C4-2B (cell line): ENCODE measurements at regions not wholly inside any gene's neighbourhood (a gene's known extent, or its start where the extent isn't known, plus 50 kb on each side); places are given as distances from the start of the nearest gene placed in this dataset.

Experiments used
- H3K27ac ChIP-seq: fragments of 450-650 bp; 2 replicates; pipeline ENCODE4 v1.5.1; 2017
- ZFX ChIP-seq: fragments of 450-650 bp; IDR thresholded peaks from 2 replicates; pipeline ENCODE4 v1.6.1; 2017
- TF ChIP-seq, protein P1 (sequence below): fragments of 450-650 bp; conservative IDR thresholded peaks from 2 replicates; pipeline ENCODE4 v1.5.1; 2017; ENCODE audit warnings: mild to moderate bottlenecking

DNA sequence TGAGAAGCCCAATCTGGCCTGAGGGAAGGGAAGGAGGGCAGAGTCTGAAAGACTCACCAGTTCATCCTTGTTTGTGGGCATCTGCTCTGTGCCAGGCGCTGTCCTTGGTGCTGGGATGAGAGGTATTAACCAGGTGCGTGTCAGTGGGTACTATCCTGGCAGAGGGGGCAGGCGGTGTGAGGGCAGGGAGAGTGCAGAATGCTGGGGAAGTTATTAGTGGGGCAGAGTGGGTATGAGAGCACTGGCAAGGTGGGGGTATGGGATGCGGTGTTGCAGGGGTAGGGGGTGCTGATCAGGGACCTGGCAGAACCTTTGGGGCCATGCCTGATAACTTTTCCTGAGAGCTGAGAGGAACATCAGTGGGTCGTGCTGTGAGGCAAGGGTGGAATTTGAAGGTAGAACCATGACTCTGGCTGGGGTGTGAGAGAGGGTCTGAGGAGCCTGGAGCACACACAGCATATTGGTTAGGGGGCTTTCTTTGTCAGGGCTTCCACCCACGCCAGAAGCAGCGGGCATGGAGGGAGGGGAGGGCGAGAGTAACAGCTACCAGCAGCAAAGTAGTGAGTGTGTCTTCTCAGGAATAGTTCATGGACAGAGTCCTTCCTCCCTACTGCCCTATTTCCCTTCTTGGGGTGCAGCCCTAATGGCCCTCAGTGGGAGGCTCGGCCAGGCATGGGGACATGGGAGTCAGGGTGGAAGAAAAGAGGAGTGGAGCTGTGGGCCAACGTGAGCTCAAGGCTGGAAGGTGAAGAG is 290.7 kb downstream of the CYP26B1 start:
- TF ChIP-seq, protein P1, sequence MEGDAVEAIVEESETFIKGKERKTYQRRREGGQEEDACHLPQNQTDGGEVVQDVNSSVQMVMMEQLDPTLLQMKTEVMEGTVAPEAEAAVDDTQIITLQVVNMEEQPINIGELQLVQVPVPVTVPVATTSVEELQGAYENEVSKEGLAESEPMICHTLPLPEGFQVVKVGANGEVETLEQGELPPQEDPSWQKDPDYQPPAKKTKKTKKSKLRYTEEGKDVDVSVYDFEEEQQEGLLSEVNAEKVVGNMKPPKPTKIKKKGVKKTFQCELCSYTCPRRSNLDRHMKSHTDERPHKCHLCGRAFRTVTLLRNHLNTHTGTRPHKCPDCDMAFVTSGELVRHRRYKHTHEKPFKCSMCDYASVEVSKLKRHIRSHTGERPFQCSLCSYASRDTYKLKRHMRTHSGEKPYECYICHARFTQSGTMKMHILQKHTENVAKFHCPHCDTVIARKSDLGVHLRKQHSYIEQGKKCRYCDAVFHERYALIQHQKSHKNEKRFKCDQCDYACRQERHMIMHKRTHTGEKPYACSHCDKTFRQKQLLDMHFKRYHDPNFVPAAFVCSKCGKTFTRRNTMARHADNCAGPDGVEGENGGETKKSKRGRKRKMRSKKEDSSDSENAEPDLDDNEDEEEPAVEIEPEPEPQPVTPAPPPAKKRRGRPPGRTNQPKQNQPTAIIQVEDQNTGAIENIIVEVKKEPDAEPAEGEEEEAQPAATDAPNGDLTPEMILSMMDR = no peak
- TF ChIP-seq ZFX = no peak
- H3K27ac ChIP-seq = no peak overlapping the region

DNA sequence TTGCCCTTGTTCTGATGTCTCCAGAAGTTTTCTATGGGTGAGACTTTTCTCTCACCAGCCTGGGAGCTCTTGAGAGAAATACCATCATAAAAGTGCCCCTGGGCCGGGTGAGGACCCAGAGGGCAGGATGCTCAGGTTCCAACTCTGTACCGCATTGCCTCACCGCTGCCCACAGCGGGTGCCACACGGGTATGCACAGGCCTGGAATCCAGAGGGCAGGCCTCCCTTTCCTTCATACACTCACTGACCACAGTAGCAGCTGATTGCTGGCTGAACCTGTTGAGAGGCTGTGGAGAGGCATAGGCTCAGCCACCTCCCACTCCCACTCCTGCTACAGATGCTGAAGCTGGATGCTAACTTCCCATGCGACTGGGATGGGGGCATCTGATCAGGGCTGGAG is 293.8 kb downstream of the CYP26B1 start:
- H3K27ac ChIP-seq = no peak overlapping the region
- no peak for TF ChIP-seq ZFX
- TF ChIP-seq, protein P1 = no peak

DNA sequence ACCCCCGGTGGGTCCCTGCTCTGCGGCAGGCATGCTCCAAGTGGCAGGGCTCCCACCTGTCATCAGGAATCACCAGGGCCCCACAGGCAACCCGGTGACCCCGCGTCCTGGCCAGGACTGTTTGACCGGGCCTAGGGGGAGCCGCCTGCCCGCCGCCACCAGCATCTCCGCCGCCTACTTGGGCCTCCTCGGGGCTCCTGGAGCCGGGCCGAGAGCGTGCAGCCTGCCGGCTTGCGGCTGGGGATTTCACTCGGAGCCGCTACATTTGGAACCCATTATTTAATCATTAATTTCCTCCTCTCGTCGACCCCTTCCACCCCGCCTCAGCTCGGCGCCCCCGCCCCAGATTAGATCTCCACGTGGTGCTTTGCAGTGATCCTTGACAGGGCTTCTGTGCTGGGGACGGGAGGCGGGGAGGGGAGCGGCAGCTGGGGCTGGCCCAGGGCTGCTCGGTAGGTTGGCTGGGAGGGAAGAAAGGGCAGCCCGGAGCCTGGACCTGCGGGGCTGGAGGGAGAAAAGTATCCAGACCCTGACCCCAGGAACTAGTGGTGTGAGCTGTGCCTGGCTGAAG is 295.4 kb downstream of the CYP26B1 start:
- no peak overlapping the region for H3K27ac ChIP-seq
- TF ChIP-seq, protein P1 = no peak
- TF ChIP-seq ZFX = no peak

DNA sequence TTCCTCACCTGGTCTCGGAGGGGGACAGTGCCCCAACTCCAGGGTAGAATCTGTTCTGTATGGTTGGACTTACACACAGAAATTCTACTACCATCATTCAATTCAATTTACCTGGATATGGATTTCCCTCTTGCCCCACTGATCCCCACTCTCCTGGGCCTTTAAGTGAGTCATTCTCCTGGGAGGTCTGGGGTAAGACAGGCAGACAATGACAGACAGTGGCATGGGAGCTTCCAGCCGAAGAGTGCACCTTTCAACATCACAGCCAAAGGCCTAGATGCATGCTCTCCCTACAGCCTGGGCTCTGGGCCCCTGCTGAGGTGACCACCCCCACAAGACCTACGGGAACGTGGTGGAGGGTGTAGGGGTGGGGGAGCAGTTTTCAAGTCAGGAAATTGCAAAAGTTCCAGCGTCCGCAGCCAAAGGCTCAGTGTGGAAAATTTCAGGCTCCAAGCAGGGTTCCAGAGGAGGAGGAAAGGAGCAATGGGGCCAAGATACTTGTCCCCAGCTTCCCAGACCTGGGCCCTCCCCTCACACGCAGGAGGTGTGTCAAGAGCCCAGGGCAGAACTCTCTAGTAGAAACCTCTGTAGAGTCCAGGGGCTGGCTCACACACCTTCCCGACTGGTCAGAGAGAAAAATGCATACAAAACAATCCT is 296.4 kb downstream of the CYP26B1 start:
- TF ChIP-seq ZFX = no peak
- TF ChIP-seq, protein P1 = no peak

DNA sequence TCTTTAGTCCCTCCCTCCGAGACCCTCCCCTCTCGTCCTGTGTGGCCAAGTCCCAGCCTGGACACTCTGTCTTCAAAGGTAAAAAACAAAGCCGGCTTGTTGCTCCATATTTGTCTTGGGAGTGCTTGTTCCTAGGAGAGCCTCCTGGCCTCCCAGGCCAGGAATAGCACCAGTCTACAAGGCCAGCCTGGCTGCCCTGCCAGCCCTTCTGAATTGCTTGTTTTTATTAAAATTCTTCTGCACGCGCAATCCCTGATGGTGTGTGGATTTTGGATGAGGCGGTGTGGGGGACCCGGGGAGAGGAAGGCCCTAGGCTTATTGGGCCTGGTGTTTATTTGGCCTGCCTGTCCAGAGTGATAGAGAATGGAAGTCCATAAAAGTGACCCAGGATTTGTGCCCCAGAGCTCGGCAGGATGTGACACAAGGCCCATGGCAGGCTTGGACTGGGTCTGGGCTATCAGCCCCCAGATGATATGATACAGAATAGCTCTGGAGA is 297.3 kb downstream of the CYP26B1 start:
- H3K27ac ChIP-seq = no peak overlapping the region
- TF ChIP-seq, protein P1 = no peak
- TF ChIP-seq ZFX = no peak

More for the DNA sequence above, 296.4 kb downstream of the CYP26B1 start:
- H3K27ac ChIP-seq = no peak overlapping the region

DNA sequence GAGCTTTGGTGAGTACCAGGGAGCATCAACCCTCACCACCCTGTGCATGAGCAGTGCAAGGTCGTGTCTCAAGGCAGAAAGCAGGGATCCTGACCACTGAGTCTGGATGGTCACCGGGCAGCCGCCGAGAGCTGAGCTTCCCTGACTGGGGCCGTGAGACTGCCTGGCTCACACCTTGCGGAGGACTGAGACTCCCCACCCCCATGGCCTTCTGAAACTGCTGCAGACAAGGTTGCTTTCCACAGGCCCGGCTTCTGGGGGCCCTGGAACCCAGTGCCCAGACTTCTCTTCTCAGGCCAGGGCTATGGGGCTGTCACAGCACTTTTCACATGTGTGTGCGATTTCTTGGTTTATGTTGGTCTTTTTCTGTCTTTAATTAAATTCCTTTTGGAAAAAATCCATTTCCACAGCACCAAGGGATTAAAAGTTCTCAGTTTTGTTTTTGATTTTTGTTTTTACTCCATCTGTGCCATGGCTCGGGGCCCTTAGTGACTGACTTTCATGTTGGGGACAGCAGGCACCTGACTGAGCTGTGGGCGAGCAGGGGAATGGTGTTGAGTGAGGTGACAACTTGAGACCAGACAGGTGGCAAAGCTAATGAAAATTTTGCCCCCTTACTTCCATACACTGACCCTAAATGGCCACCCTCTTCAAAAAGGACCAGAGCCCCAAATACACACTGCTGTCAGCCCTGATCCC is 297.9 kb downstream of the CYP26B1 start:
- TF ChIP-seq ZFX = no peak
- TF ChIP-seq, protein P1 = no peak
- no peak overlapping the region for H3K27ac ChIP-seq
